ENCODE measurements at regions not wholly inside any gene's neighbourhood (a gene's known extent, or its start where the extent isn't known, plus 50 kb on each side); places are given as distances from the start of the nearest gene placed in this dataset.

- TF ChIP-seq CTCF (IDR thresholded peaks at IDR 0.05) = no peak
- DNase-seq = no peak
- Histone ChIP-seq H3K36me3 (ENCODE audit: control insufficient read depth, insufficient read depth, low read length) (no peaks in the 10 kb centered on the region), H3K4me3 (ENCODE audit: low read length) (no peak overlapping the region), H3K4me1 (ENCODE audit: control insufficient read depth, insufficient read depth, low read length) (no peaks in the 10 kb centered on the region), H3K27ac (ENCODE audit: low read length) (no peak overlapping the region), H3K9me3 (ENCODE audit: control insufficient read depth, insufficient read depth, low read length) (no peaks in the 10 kb centered on the region), H3K27me3 (ENCODE audit: control insufficient read depth, insufficient read depth, low read length) (no peaks in the 10 kb centered on the region)
- 86% methylated on average over 3 of the region's 4 CpGs for WGBS (ENCODE audit: insufficient coverage)
- Mint-ChIP-seq H3K27me3 (ENCODE audit: low read depth in 2 of 2) (no peaks in the 10 kb centered on the region), H3K36me3 (no peaks in the 10 kb centered on the region), H3K27ac (no peak overlapping the region), H3K4me3 (no peak overlapping the region), H3K9me3 (peaks cover 0 to 2% of the 10 kb centered on the region in 2 donors), H3K4me1 (no peaks in the 10 kb centered on the region)
- intact Hi-C loops (cut with micrococcal nuclease) = no loop called here
- no peak for ATAC-seq
Measured at GRCh38 chr14:84086714-84087113, 1443.2 kb upstream of the FLRT2 start.

GRCh38 chr14:84087986-84088531, 1441.9 kb upstream of the FLRT2 start:
- intact Hi-C loops (cut with micrococcal nuclease) = no loop called here
- H3K36me3 ChIP-seq (ENCODE audit: control insufficient read depth, insufficient read depth, low read length) = no peaks in the 10 kb centered on the region
- no peak overlapping the region for H3K4me3 ChIP-seq (ENCODE audit: low read length)
- no peaks in the 10 kb centered on the region for H3K36me3 Mint-ChIP-seq
- H3K27me3 ChIP-seq (ENCODE audit: control insufficient read depth, insufficient read depth, low read length) = no peaks in the 10 kb centered on the region
- H3K27ac ChIP-seq (ENCODE audit: low read length) = no peak overlapping the region
- H3K9me3 Mint-ChIP-seq = peaks cover 0 to 2% of the 10 kb centered on the region in 2 donors
- no peak overlapping the region for H3K4me3 Mint-ChIP-seq
- ATAC-seq (no peak), DNase-seq (no peak)
- no peak for TF ChIP-seq CTCF (IDR thresholded peaks at IDR 0.05)
- H3K27ac Mint-ChIP-seq = no peak overlapping the region
- 94% methylated on average over 8 of the region's 8 CpGs for WGBS (ENCODE audit: insufficient coverage)
- H3K4me1 Mint-ChIP-seq = no peaks in the 10 kb centered on the region
- no peaks in the 10 kb centered on the region for H3K27me3 Mint-ChIP-seq (ENCODE audit: low read depth in 2 of 2)
- H3K4me1 ChIP-seq (ENCODE audit: control insufficient read depth, insufficient read depth, low read length) = no peaks in the 10 kb centered on the region
- no peaks in the 10 kb centered on the region for H3K9me3 ChIP-seq (ENCODE audit: control insufficient read depth, insufficient read depth, low read length)

GRCh38 chr14:84090837-84091236, 1439.1 kb upstream of the FLRT2 start:
- no peaks in the 10 kb centered on the region for H3K9me3 ChIP-seq (ENCODE audit: control insufficient read depth, insufficient read depth, low read length)
- H3K4me1 Mint-ChIP-seq = no peaks in the 10 kb centered on the region
- no peaks in the 10 kb centered on the region for H3K27me3 ChIP-seq (ENCODE audit: control insufficient read depth, insufficient read depth, low read length)
- DNase-seq (no peak), ATAC-seq (no peak)
- no peaks in the 10 kb centered on the region for H3K36me3 Mint-ChIP-seq
- 90% methylated on average over 6 of the region's 6 CpGs for WGBS (ENCODE audit: insufficient coverage)
- H3K27me3 Mint-ChIP-seq (ENCODE audit: low read depth in 2 of 2) = no peaks in the 10 kb centered on the region
- H3K4me1 ChIP-seq (ENCODE audit: control insufficient read depth, insufficient read depth, low read length) = no peaks in the 10 kb centered on the region
- no peak overlapping the region for H3K27ac Mint-ChIP-seq
- H3K9me3 Mint-ChIP-seq = peaks cover 0 to 2% of the 10 kb centered on the region in 2 donors
- H3K4me3 ChIP-seq (ENCODE audit: low read length) = no peak overlapping the region
- TF ChIP-seq CTCF (IDR thresholded peaks at IDR 0.05) = no peak
- intact Hi-C loops (cut with micrococcal nuclease) = no loop called here
- H3K4me3 Mint-ChIP-seq = no peak overlapping the region
- H3K36me3 ChIP-seq (ENCODE audit: control insufficient read depth, insufficient read depth, low read length) = no peaks in the 10 kb centered on the region
- no peak overlapping the region for H3K27ac ChIP-seq (ENCODE audit: low read length)

GRCh38 chr14:84095681-84096080, 1434.3 kb upstream of the FLRT2 start:
- no peaks in the 10 kb centered on the region for H3K27me3 ChIP-seq (ENCODE audit: control insufficient read depth, insufficient read depth, low read length)
- Mint-ChIP-seq H3K27ac (no peak overlapping the region), H3K27me3 (ENCODE audit: low read depth in 2 of 2) (no peaks in the 10 kb centered on the region), H3K9me3 (peaks cover 0 to 3% of the 10 kb centered on the region in 2 donors), H3K4me3 (no peak overlapping the region), H3K36me3 (no peaks in the 10 kb centered on the region), H3K4me1 (peaks cover 0 to 5% of the 10 kb centered on the region in 2 donors)
- intact Hi-C loops (cut with micrococcal nuclease) = no loop called here
- ATAC-seq = no peak
- H3K27ac ChIP-seq (ENCODE audit: low read length) = no peak overlapping the region
- no peak for TF ChIP-seq CTCF (IDR thresholded peaks at IDR 0.05)
- H3K4me1 ChIP-seq (ENCODE audit: control insufficient read depth, insufficient read depth, low read length) = no peaks in the 10 kb centered on the region
- H3K36me3 ChIP-seq (ENCODE audit: control insufficient read depth, insufficient read depth, low read length) = no peaks in the 10 kb centered on the region
- DNase-seq = no peak
- no peak overlapping the region for H3K4me3 ChIP-seq (ENCODE audit: low read length)
- H3K9me3 ChIP-seq (ENCODE audit: control insufficient read depth, insufficient read depth, low read length) = no peaks in the 10 kb centered on the region
- WGBS (ENCODE audit: insufficient coverage) = 70% methylated on average over 1 of the region's 1 CpG

Measured in natural killer cell (primary cell).